Left ventricle myocardium superior (tissue), 1 donor: ENCODE measurements at regions not wholly inside any gene's neighbourhood (a gene's known extent, or its start where the extent isn't known, plus 50 kb on each side); places are given as distances from the start of the nearest gene placed in this dataset.

Source experiments
- ATAC-seq: fragments of 200-7000 bp; cut with Tn5 transposase; one replicate; pipeline ENCODE4 v1.9.1; 2020; ENCODE audit warnings: mild to moderate bottlenecking, moderate library complexity
- DNase-seq: peaks from one replicate; pipeline ENCODE4 v3.0.0-alpha.2; 2020
- intact Hi-C: fragments of 100-400 bp; cut with micrococcal nuclease; formaldehyde crosslinking; loops from one replicate; pipeline ENCODE4 v1.11.0; 2022
- donor health status: DM: no; HTN: yes; CAD: no; lungs with severe emphysema.

- DNase-seq (no peak), ATAC-seq (no peak)
- intact Hi-C loops = no loop called here
Measured at GRCh38 chr5:123786411-123786810, 274.4 kb downstream of the CSNK1G3 start.

- ATAC-seq = peak; percentile 33
- DNase-seq = no peak
- intact Hi-C loops = no loop called here
Measured at GRCh38 chr5:123785162-123786071, 273.4 kb downstream of the CSNK1G3 start.

GRCh38 chr5:123783421-123783820, 271.4 kb downstream of the CSNK1G3 start:
- ATAC-seq = no peak
- intact Hi-C loops = no loop called here
- no peak for DNase-seq

GRCh38 chr5:123778641-123779040, 266.7 kb downstream of the CSNK1G3 start:
- ATAC-seq = no peak
- DNase-seq = no peak
- intact Hi-C loops = no loop called here

- DNase-seq (no peak), ATAC-seq (no peak)
- intact Hi-C loops = no loop called here
Measured at GRCh38 chr5:123776761-123777160, 264.8 kb downstream of the CSNK1G3 start.

- DNase-seq = no peak
- no peak for ATAC-seq
- intact Hi-C loops = no loop called here
Measured at GRCh38 chr5:123771715-123772114, 259.7 kb downstream of the CSNK1G3 start.

GRCh38 chr5:123763201-123763600, 251.2 kb downstream of the CSNK1G3 start:
- DNase-seq = no peak
- intact Hi-C loops = no loop called here

GRCh38 chr5:123756816-123757215, 244.8 kb downstream of the CSNK1G3 start:
- intact Hi-C loops = no loop called here
- ATAC-seq (no peak), DNase-seq (no peak)

More at GRCh38 chr5:123763201-123763600, 251.2 kb downstream of the CSNK1G3 start:
- ATAC-seq = no peak

GRCh38 chr5:123756318-123756665, 244.3 kb downstream of the CSNK1G3 start:
- no peak for ATAC-seq
- intact Hi-C loops = no loop called here
- no peak for DNase-seq

GRCh38 chr5:123755653-123756317, 243.8 kb downstream of the CSNK1G3 start:
- DNase-seq (no peak), ATAC-seq (peak; percentile 52)
- intact Hi-C loops = no loop called here

GRCh38 chr5:123754908-123755307, 242.9 kb downstream of the CSNK1G3 start:
- intact Hi-C loops = no loop called here
- peak; percentile 52 for ATAC-seq

GRCh38 chr5:123753937-123754891, 242.2 kb downstream of the CSNK1G3 start:
- intact Hi-C loops = no loop called here

More at GRCh38 chr5:123754908-123755307, 242.9 kb downstream of the CSNK1G3 start:
- no peak for DNase-seq

GRCh38 chr5:123753180-123753936, 241.4 kb downstream of the CSNK1G3 start:
- DNase-seq (no peak), ATAC-seq (no peak)
- intact Hi-C loops = no loop called here

More at GRCh38 chr5:123753937-123754891, 242.2 kb downstream of the CSNK1G3 start:
- DNase-seq (no peak), ATAC-seq (no peak)

GRCh38 chr5:123752552-123753179, 240.7 kb downstream of the CSNK1G3 start:
- DNase-seq (no peak), ATAC-seq (peak; percentile 89)
- intact Hi-C loops = no loop called here

GRCh38 chr5:123751670-123752069, 239.7 kb downstream of the CSNK1G3 start:
- no peak for ATAC-seq
- DNase-seq = no peak
- intact Hi-C loops = no loop called here

GRCh38 chr5:123748239-123748638, 236.3 kb downstream of the CSNK1G3 start:
- intact Hi-C loops = no loop called here
- DNase-seq (no peak), ATAC-seq (no peak)

GRCh38 chr5:123746683-123747360, 234.8 kb downstream of the CSNK1G3 start:
- ATAC-seq (no peak), DNase-seq (no peak)
- intact Hi-C loops = no loop called here
